ENCODE measurements at regions not wholly inside any gene's neighbourhood (a gene's known extent, or its start where the extent isn't known, plus 50 kb on each side); places are given as distances from the start of the nearest gene placed in this dataset.

GRCh38 chr5:143541943-143542797 lies 138.7 kb upstream of the NR3C1 start:
- H3K4me2 ChIP-seq (ENCODE audit: low read depth, low read length): no peak overlapping the region

GRCh38 chr5:143539742-143540141 lies 136.3 kb upstream of the NR3C1 start:
- POLR2A ChIA-PET: no interaction called here
- FAIRE-seq (no peak), DNase-seq (ENCODE audit: low spot score) (no peak), ATAC-seq (no peak)
- in situ Hi-C loops (cut with HindIII; ENCODE audit: extremely low pct_ligation_motif_present, low pct_unique_long_range_greater_than_20kb): no loop called here
- H4K20me1 ChIP-seq (ENCODE audit: insufficient read depth, low read length): no peaks in the 10 kb centered on the region
- CTCF ChIA-PET (ENCODE audit: low intra/inter-chr PET ratio, low total read pairs): no interaction called here
- TF ChIP-seq HOXD1 (CRISPR knock-in tag; IDR thresholded peaks at IDR 0.05): no peak
- peak; percentile 96 for TF ChIP-seq ZNF12 (CRISPR knock-in tag; IDR thresholded peaks at IDR 0.05)
- no peak for TF ChIP-seq ZBTB4 (CRISPR knock-in tag; IDR thresholded peaks at IDR 0.05; ENCODE audit: borderline replicate concordance)
- no peak for TF ChIP-seq HMG20B (CRISPR knock-in tag; conservative IDR thresholded peaks at IDR 0.05)
- no peak for TF ChIP-seq SRSF4 (IDR thresholded peaks at IDR 0.05; ENCODE audit: low read depth, low read length, poor library complexity, severe bottlenecking)
- peaks cover 19% of the 10 kb centered on the region for H3K4me1 ChIP-seq (ENCODE audit: insufficient read depth, low read length)
- H3K79me2 ChIP-seq (ENCODE audit: insufficient read depth, low read length): no peaks in the 10 kb centered on the region
- BruUV-seq (replicated peaks): no TSS peak
- H3K36me3 ChIP-seq (replicated peaks in 1 of 2; ENCODE audit: control insufficient read depth in 1 of 2, insufficient read depth in 2 of 2, low read length in 2 of 2): no peaks in the 10 kb centered on the region
- intact Hi-C loops (cut with micrococcal nuclease; ENCODE audit: unreplicated experiment): no loop called here
- H3K4me2 ChIP-seq (ENCODE audit: low read depth, low read length): no peak overlapping the region
- H2AFZ ChIP-seq (ENCODE audit: low read length): no peak overlapping the region
- no peak overlapping the region for H3K4me3 ChIP-seq (replicated peaks in 1 of 3; ENCODE audit: insufficient read depth in 1 of 3, low read depth in 2 of 3, low read length in 3 of 3)
- H3K27me3 ChIP-seq (ENCODE audit: control insufficient read depth in 1 of 2, insufficient read depth in 2 of 2, low read length in 2 of 2): no peaks in the 10 kb centered on the region
- peaks cover 11% of the 10 kb centered on the region for H3K9me3 ChIP-seq (ENCODE audit: low read length)
- H3K27ac ChIP-seq (ENCODE audit: extremely low read length, insufficient read depth, low read length): no peak overlapping the region
- H3K9ac ChIP-seq (ENCODE audit: insufficient read depth, low read depth, low read length): no peak overlapping the region

More at GRCh38 chr5:143541943-143542797, 138.7 kb upstream of the NR3C1 start:
- H3K27me3 ChIP-seq (ENCODE audit: control insufficient read depth in 1 of 2, insufficient read depth in 2 of 2, low read length in 2 of 2): no peaks in the 10 kb centered on the region
- peaks cover 11% of the 10 kb centered on the region for H3K9me3 ChIP-seq (ENCODE audit: low read length)
- peaks cover 33% of the 10 kb centered on the region for H3K4me1 ChIP-seq (ENCODE audit: insufficient read depth, low read length)
- H3K27ac ChIP-seq (ENCODE audit: extremely low read length, insufficient read depth, low read length): no peak overlapping the region
- CTCF ChIA-PET (ENCODE audit: low intra/inter-chr PET ratio, low total read pairs): no interaction called here
- no peak overlapping the region for H2AFZ ChIP-seq (ENCODE audit: low read length)
- H3K36me3 ChIP-seq (replicated peaks in 1 of 2; ENCODE audit: control insufficient read depth in 1 of 2, insufficient read depth in 2 of 2, low read length in 2 of 2): no peaks in the 10 kb centered on the region
- WGBS (ENCODE audit: low lambda C conversion rate): 87% methylated on average over 6 of the region's 6 CpGs
- intact Hi-C loops (cut with micrococcal nuclease; ENCODE audit: unreplicated experiment) (no loop called here), in situ Hi-C loops (cut with HindIII; ENCODE audit: extremely low pct_ligation_motif_present, low pct_unique_long_range_greater_than_20kb) (no loop called here)
- POLR2A ChIA-PET: no interaction called here
- FAIRE-seq (no peak), ATAC-seq (no peak), DNase-seq (ENCODE audit: low spot score) (no peak)
- no peak overlapping the region for H3K9ac ChIP-seq (ENCODE audit: insufficient read depth, low read depth, low read length)
- no TSS peak for BruUV-seq (replicated peaks)
- H4K20me1 ChIP-seq (ENCODE audit: insufficient read depth, low read length): no peaks in the 10 kb centered on the region
- no peak for TF ChIP-seq ATF7-NPFF (CRISPR knock-in tag; IDR thresholded peaks at IDR 0.05; ENCODE audit: low read depth)
- no peak overlapping the region for H3K4me3 ChIP-seq (replicated peaks in 1 of 3; ENCODE audit: insufficient read depth in 1 of 3, low read depth in 2 of 3, low read length in 3 of 3)
- no peaks in the 10 kb centered on the region for H3K79me2 ChIP-seq (ENCODE audit: insufficient read depth, low read length)

All from HepG2 (cell line).